ENCODE measurements at regions not wholly inside any gene's neighbourhood (a gene's known extent, or its start where the extent isn't known, plus 50 kb on each side); places are given as distances from the start of the nearest gene placed in this dataset.

DNA sequence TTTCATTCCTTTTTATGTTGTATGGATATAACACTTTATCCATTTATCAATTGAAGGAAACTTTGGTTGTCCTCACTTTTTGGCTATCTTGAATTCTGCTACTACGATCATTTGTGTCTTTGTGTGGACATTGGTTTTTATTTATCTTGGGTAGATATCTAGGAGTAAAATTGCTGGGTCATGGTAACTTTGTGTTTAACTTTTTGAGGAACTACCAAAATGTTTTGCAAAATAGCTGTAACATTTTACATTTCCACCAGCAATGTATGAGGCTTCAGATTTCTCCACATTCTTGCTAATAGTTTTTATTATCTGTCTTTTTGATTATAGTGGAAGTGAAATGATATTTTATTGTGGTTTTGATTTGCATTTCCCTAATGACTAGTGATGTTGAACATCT is 55.6 kb downstream of the TLNRD1 start:
- FAIRE-seq = peak; percentile 99

DNA sequence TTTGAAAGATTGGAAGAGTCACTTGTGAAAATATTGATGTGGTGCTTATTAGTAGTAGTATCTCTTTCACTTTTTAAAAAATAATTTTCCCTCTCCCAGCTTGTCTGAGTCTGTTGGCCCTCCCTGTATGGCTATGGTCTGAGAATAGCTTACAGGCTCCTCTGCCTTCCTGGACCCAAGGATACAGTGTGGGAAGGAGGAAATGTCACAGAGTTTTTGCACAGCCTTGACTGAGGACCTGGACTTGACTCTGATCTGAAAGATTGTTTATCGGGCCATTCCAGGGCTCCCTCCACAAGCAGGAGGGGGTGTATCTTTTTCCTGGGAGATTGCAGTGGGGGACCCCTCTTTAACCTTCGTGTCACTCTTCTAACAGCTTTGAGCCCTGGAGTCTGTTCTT is 59.7 kb downstream of the TLNRD1 start:
- no peak for FAIRE-seq

DNA sequence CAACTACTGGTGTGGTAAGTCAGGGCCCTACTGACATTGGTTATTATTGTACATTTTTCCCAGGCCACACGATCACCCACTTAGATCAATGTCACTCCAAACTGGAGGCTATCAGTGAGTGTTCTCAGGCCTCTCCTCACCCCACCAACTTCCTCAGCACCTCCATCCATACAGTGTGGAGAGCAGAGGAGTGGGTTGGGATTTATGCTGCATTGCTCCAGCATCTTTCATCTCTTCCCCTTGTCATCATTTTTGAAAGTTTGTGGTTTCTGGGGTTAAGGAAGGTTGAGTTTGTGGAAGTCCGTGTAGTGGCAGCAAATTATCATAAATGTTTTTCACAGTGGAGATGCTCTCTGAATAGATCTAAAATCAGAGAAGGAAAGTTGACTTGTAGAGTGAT is 60.2 kb downstream of the TLNRD1 start:
- FAIRE-seq = no peak

DNA sequence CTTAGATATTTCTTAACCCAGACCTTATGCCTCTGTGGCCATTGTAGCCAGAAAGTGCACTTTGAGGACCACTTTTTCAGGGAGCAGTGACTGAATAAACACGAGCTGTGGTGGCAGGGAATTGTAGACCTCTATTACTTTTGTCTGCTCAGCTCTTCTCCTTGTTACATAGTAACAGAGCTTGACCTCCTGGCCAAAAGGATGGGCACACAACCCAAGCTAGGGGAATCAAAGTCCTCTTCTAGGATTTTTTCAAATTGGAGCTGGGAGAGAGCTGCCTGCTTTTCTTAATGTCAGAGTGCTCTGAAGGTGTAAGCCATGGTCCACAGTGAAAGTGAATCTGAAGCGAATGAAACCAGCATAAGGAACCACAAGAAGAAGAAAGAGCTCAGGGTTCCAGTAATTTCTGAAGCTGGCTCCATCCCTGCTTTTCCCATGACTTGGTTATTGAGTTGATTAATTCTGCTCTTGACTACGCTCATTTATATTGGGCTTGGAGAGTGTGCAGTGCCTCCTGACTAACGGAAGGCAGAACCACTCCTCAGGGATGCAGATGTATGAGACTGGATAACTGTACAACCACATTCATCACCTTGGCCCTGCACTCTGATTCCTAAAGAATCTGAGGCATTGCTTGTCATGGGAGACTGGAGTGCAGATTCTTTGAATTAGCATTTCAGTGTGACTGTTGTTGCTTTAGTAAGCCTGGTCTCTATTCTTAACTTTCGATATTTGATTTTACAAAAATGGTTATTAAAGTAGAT is 60.9 kb downstream of the TLNRD1 start:
- no peak for FAIRE-seq

DNA sequence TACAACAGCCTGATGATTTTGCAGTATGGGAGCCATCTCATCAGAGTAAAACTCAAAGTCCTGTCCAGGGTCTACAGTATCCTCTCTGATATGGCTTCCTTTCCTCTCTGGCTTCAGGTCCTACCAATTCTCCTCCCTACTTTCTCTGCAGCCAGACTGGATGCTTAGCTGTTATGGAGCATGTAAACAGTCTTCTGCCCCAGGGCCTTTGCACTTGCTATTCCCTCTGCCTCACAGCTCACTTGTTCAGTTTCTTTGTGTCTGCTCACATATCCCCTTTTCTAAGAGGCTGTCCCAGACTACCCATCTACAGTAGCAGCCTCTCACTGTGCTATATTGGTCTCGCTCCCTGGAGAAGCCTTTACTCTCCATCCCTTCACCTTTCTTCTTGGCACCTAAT is 62.2 kb downstream of the TLNRD1 start:
- FAIRE-seq = no peak

DNA sequence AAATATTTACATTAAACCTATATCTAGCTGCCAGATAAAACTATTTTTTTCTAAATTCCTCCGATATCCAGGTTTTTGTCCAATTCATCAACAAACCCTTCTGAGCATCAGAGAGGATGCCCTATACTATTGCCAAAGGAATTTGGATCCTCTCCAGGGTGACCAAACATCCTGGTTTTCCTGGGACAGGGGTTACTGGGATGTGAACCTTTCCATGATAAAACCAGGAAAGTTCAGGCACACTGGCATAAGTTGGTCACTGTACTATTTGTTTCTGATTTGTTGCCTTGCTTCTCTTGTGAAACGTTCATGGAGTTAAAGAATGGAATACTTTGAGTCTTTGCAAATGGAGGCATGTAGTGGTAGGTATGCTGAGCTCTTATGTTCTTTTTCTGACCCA is 63.5 kb downstream of the TLNRD1 start:
- no peak for FAIRE-seq

DNA sequence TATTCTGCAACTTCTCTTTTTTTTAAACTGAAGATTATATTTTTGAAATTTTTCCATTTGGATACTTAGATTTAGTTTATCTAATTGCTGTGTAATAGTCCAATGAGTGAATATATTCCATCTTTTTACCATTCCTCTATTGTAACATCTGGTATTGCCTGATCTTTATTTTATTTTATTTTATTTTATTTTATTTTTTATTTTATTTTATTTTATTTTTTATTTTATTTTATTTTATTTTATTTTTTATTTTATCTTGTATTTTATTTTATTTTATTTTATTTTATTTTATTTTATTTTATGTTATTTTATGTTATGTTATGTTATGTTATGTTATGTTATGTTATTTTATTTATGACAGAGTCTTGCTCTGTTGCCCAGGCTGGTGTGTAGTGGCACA is 66.5 kb upstream of the CFAP161 start:
- FAIRE-seq = peak; percentile 77

DNA sequence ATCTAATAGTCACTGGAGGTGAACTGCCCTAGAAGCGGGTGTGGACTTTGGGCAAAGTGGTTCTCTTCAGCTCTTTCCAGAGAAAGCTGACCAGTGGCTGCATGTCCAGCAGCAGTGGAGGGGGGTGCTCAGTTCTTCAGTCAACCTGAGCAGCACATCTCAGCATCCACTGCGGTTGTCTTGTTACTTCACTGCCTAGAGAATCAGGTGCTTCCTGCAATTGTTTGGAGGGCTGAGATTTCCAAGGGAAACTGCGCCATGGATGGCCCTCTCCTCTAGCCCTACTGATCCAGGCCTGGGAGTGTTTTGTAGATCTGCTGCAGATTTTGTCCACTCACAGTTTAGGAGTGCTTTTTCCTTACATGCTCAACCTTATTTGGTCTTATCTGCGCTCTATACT is 65.6 kb upstream of the CFAP161 start:
- FAIRE-seq = no peak

DNA sequence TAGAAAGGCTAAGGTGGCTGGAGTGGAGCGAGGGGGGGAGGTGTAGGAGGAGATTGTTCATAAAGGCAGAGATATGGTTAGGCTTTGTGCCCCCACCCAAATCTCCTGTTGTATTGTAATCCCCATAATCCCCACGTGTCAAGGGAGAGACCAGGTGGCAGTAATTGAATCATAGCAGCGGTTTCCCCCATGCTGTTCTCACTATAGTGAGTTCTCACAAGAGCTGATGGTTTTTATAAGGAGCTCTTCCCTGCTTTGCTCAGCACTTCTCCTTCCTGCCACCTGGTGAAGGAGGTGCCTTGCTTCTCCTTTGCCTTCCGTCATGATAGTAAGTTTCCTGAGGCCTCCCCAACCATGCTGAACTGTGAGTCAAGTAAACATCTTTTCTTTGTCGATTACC is 64.7 kb upstream of the CFAP161 start:
- no peak for FAIRE-seq

DNA sequence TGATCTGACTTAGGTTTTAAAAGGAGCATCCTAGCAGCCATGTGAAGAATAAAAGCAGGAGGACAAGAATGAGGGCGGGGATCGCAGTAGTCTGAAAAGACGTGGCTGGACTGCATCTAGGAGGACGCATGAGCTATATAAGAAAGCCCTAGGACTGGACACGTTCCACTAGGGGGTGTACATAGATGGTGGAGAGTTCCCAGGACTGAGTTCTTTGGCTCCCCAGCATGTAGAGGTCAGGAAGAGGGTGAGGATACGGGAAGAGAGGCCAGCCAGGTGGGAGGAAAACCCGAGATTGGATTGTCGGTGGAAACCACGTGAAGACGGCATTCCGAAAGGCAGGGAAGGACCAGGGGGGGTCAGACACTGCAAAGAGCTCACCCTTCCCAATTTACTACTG is 64.2 kb upstream of the CFAP161 start:
- no peak for FAIRE-seq

DNA sequence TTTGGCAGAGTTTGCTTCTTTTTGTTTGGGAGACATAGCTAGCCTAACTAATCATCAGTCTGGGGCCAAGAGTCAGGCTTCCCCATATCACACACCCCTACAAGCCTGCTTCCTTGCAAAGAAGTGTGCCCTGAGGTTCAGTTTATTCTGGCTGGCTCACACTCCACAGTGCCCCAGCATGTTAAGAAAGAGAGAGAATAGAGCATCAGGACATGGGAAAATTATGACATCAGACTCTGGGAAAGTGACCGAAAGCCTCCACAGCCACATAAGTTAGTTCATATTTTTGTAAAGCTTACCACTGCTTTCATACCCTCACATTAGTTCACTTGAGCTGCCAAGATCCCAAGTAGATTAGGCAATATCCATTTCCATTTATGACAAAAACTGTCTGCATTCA is 63.0 kb upstream of the CFAP161 start:
- no peak for FAIRE-seq

DNA sequence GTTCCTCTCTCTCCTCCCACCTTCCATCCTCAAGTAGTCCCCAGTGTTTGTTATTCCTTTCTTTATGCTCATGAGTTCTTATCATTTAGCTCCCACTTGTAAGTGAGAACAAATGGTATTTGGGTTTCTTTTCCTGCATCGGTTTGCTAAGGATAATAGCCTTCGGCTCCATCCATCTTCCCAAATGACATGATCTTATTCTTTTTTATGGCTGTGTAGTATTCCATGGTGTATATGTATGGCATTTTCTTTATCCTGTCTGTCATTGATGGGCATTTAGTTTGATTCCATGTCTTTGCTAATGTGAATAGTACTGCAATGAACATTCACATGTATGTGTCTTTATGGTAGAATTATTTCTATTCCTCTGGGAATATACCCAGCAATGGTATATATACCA is 62.4 kb upstream of the CFAP161 start:
- no peak for FAIRE-seq

DNA sequence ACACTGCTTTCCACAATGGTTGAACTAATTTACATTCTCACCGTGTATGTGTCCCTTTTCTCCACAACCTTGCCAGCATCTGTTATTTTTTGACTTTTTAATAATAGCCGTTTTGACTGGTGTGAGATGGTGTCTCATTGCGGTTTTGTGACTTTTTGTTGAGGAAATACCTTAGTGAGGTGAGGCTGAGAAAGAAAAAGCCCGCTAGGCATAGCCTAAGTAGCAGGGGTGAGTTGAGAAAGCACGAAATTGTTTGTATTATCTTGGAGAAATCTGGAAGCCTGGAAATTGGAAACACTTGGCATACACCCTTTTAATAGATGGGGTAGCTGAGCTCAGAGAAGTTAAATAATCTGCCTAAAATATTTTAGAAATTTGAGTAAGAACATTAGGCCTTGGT is 61.5 kb upstream of the CFAP161 start:
- FAIRE-seq = no peak

DNA sequence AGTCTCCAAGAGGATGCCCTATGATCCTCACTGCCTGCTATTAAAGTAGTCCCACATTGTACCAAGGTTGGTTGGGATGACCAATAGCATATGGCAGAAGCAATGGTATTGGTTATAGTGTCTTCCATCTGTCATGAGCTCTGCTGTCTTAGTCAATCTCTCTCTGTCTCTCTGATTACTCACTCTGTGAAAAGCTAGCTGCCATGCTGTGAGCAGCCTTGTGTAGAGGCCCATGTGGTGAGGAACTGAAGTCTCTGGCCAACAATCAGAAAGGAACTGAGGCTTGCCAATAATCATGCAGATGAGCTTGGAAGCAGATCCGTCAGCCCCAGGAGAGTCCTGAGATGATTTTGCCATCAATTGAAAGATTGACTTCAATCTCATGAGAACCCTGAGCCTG is 60.3 kb upstream of the CFAP161 start:
- FAIRE-seq = no peak

DNA sequence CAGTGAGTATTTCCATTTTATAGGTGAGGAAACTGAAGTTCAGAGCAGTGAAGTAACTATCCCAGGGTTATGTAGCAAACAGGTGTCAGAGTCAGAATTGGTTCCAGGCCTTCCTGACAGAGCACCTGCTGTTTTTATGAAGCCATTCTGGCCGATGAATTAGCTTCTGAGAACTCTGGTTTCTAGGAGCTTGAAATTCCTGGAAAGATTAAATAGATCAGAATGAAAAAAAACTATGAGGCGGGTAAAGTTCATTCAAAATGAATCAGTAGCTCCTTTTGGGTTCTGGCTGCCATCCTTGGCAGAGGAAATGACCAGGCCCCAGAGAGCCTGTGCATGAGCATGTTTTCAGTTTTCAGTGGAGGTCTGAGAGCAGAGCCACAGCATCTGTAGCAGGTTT is 59.3 kb upstream of the CFAP161 start:
- FAIRE-seq = no peak

DNA sequence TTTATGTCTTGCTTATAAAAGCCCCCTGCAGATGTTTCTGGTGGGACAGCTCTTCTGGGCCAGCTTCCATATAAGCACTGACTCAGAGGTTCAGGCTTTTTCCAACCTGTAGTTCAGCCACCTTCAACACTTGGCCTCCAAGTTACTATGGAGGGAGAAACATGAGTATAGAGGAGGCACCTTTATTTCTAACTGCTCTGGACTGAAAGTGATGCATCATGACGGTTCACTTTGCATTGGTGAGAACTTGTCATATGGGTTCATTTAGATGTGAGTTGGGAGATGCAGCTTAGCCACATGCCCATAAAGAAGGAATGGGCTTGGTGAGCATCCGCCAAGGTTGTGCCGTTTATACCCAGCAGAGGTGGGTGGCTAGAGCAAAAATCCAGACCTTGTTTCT is 58.8 kb upstream of the CFAP161 start:
- no peak for FAIRE-seq

DNA sequence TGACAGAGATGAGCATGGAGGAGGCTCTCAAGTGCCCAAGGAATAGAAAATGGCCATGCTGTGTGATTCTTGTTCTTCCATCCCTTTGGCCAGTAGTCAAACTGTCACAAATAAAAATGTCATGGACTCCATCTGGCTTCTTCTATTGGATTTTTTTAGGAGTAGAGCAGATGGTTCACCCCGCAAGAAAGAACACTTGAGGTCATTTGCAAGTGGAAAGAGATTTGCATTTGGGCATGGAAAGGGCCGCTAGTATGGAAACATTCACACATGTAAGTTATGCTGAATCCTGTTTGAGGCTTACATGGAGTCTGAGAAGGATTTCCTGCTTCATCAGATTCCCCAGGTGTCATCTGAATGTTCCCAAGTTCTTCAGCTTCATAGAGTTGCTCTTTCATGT is 53.1 kb upstream of the CFAP161 start:
- no peak for FAIRE-seq

DNA sequence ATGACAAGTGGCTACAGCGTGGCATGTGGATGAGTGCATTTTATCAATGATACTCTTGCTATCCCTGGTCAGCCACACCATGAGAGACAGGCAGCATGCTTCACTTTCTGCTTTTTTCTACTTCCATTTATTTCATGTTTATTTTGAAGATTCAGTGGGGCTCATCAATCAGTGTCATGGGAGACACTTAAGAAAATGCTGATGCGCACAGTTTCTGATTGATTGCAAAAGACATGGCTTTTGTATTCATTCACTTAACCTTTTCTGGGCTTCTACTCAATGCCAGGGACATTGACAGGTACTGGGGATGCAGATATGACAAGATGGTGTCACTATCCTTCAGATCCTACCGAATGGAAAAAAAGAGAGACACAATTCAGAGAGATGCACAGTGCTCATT is 50.9 kb upstream of the CFAP161 start:
- FAIRE-seq = no peak

Data from endometrium (tissue), 2 donors.